GM21390 (cell line): ENCODE measurements at regions not wholly inside any gene's neighbourhood (a gene's known extent, or its start where the extent isn't known, plus 50 kb on each side); places are given as distances from the start of the nearest gene placed in this dataset.
A peak's percentile ranks its signal among the peaks of the same experiment; 100 is the strongest.

Experiments used
- ATAC-seq: cut with Tn5 transposase; IDR thresholded peaks from one replicate; pipeline ENCODE4 v1.9.1; 2021; ENCODE audit not compliant: unreplicated experiment

DNA sequence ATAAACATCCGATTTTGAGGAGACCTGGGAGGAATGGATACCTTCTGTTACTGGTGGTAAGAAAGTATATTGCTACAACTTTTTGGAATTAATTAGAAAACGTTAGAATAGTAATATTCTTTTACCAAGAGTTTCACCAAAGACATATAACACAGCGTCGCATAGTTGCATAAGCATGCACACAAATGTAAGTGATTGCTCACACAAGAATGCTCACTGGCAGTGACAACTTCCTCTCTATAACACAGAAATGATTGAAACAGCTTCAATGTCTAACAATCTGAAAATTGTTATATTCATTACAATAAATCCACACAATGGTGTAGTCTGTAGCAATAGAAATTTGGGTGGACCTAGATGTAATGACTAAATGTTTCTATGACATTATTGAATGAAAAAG, 998.6 kb downstream of the TTLL7 start:
- ATAC-seq = no peak

DNA sequence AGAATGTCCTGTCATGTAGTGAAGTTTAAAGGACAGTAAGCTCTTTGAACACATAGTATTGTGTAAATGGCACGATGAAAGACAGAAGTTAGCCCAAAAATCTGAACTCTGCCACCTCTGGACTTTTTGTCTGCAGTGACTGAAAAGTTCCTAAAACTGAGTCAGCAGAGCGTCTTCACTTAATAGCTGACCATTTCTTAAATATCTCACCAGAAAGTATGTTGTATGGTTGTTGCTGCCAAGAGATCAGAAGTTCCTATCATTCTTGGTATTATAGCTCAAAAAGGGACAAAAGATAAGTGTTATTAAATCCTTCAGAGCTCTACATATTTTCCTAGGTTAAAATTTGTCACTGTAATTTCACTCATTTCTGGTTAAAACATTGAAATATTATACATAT, 1003.0 kb downstream of the TTLL7 start:
- ATAC-seq = no peak

DNA sequence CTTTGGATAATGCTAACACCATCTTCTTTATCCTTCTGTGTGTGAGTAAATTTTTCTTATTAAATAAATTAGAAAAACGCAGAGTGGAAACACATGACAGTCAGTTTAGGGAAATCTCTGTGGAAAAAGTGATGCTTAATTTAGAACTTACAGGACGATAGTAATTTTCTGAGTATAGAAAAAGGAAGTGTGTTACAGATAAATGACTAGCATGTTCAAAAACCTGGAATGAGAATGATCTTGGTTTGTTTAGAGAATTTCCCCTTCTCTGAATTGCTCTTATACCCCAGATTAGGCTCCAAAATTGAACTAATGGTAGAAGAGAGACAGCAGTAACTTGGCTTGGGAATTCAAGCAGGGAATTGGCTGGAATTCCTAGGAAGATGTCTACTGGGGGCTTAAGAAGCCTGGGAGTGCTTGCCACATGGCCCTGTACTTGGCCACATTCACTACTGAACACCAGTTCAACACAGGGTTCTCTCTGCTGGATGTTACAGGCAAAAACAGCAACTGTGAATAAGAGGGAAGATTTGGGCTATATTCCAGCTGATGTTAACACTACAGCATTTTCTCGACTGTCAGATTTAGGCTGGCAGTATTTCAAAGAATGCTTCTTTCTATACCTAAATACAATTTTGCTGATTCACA, 1004.2 kb downstream of the TTLL7 start:
- no peak for ATAC-seq

DNA sequence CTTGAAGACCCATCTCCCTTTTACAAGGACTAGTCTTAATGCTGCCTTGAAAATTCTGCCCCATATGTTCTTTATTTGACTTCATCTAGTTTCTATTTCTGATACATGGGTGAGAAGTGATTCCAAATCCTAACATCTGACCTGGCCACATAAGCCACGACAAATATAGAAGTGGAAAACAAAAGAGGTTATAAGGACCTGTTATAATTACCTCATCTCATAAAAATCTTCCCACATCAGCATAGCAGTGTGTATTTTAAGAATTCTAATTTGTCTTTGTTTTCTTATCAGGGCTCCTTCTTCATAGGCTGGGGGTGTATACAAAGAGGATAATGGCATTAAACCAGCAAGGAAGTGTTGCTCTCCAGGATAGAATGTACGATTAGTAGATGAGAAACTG, 1007.4 kb downstream of the TTLL7 start:
- ATAC-seq = no peak

DNA sequence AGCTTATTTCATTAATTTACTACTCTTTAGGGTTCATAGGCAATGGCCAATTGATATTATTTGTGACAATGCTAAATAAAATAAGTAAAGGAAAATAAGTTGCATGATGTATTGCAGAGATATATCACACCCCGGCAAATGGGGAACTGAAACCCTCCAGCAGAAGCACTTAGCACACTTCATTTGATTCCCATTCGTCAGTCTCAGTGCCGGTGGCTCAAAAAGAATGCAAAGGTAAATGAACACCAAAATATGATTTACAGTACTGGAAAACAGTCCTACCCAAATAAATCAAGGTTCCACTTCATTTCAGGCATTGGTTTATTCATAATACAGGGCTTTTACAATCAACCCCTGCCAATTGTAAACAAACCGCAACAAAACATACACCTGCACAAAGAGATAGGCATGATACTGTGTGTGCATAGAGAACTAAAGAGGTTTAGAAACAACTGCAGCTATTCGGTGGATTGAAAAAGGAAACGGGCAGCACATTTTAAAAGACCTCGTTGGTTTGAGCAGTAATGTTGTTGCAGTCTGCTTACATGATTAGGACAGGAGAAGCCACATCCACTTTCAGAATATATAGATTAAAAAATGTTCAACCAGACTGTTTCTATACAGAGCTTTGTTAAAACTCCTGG, 1019.2 kb downstream of the TTLL7 start:
- peak; percentile 98 for ATAC-seq

DNA sequence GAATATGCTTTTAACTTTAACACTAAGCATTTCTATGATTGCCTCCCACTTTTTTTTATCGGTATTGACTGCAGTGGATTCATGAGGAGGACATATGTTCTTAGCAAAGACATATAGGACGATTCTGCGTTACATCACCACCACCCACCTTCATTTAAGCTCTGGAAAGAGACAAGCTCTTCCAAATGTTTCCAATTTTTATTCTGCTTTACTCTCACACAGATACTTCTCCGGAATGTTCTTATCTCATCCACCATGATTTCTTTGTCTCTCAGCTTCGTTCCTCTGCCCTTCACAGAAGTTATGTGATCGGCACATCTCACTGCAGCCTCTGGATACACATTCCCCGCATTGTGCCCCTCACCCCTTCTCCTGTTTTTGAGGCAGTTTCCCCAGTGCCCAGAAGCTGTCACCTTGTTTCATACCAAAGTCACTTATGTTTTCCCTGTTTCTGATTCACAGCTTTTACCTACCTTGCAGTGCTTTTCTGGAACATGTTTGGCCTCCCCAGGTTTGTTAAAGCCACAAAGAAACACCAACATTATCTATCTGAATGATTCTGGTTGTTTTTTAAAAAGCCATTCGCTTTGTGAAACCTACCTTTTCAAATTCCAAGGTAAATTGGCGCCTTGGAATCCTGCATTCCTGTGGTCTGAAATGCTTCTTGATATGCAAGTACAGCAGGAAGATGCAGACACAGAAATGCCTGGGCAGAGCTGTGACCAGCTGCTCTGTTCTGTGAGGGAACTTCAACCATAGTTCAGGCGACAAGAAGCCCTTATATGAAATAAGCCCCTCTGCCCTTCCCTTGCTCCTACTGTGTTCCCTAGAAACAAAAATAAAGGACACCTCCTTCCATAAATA, 1020.2 kb downstream of the TTLL7 start:
- ATAC-seq = no peak

DNA sequence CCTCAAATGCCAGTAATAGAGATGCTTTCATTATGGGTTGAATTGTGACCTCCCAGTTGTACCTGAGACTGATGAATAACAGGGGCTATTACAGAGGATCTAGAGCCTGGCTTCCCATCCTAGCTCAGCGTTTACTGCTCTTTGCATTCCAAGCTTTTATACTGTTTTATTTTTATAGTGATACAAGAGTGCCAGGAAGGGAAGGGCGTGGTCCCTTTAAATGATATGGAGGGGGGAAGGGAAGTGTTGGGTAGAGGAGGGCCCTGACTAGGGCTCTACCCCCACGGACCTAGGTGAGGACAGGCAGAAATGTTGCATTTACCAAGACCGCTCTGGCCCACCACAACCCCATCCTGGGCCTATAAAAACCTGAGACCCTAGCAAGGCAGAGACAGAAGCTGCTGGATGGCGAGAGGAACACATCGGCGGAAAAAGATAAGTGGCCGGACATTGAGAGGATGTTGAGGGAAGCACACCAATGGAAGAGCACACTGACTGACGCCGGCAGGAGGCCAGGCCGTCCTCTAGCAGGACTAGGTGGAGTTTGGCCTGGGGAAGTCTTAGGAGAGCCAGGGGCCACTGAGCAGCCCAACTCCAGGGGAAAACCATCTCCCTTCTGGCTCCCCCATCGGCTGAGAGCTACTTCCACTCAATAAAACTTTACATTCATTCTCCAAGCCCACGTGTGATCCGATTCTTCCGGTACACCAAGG, 1025.9 kb downstream of the TTLL7 start:
- no peak for ATAC-seq

DNA sequence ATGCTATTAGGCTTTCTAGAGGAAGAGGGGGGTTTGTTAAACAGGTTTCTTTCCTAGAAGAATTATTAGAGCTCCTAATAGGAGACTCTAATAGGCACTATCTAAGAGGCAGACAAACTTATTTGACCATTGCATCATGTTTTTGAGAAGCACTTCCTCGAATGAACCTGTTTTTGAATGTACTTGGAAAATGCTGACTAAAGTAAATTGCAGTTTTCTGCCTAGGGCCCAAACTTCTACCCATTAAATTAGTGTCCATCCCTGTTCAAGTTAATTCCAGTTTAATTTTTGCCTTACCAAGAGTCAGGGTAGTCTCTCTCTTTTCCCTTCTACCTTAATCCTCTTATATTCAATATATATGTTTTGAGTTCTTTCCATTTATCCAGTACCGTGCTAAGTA, 1029.6 kb downstream of the TTLL7 start:
- ATAC-seq = no peak

DNA sequence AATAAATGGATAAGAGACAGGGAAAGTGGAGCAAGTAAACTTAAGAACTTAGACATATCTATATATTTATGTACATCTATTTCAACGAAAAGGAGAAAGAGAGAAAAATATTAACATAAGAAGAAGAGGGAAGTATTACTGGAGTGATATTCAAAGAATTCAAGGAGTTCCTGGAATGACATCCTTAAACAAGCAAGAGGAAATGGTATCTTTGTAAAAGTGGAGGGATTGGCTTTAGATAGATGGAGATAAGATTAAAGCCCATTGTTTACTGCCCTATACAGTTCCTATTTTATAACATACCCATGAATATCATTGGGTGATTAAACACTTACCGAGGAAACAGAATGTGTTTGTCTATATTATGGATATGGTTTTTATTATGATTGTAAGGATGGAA, 1036.3 kb downstream of the TTLL7 start:
- no peak for ATAC-seq

DNA sequence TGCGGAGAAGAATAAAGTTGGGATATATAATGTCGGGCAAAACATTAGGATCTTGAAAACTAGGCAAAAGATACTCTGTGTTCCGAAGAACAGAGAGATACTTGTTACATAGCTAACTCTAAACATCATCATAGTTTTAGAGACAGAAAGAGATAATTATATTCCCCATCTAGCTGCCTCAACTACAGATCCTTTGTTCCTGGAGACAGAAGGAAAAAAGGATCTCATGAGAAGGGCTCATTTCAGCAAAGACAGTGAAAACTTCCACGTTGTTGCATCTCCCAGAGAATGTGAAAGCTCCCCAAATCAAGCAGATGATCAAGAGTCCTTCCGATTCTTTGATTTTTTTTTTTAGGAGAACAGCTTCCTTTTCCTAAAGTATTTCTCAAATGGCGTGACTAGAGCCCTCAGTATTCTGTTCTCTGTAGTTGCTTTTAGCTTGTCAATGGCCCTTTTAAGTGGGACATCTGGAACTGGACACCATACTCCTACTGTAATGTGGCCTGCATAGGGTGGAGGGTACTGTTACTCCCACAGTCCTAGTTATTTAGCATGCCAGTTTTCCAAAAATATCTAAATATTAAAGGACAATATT, 1048.2 kb downstream of the TTLL7 start:
- no peak for ATAC-seq

DNA sequence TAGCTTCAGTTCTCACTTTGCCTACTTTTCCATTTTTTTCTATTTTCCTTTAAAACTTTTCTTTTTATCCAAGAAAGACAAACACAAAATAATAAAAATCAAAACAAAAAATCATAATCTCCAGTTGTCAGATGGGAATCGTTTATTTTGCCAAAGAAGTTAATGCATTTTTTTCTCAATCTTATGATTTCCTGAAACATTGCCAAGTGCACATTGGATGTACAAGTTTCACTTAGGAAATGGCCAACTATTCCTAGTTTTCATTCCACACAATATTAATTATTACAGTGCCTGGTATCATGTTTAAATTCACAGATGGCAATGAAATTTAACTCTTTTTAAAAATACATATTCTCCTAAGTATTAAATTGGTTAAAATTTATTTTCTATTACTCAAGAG, 1050.5 kb downstream of the TTLL7 start:
- no peak for ATAC-seq

DNA sequence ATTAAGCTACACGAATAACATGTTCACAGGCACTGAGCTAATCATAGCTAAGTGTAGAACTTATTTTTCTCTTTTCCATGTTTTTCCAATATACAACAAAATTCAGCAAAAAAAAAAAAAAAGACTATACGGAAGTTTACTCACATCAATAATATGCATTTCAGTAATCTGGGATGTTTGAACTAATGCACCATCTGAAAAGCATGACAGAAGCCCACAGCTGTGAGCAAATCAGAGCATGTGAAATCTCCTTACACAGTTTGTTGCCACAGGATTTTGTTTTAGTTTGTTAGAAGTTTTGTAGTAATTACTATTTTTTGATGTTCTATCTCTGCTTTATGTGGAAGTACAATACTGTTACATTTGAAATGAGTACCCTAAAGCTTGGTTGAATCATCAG, 1051.7 kb downstream of the TTLL7 start:
- no peak for ATAC-seq

DNA sequence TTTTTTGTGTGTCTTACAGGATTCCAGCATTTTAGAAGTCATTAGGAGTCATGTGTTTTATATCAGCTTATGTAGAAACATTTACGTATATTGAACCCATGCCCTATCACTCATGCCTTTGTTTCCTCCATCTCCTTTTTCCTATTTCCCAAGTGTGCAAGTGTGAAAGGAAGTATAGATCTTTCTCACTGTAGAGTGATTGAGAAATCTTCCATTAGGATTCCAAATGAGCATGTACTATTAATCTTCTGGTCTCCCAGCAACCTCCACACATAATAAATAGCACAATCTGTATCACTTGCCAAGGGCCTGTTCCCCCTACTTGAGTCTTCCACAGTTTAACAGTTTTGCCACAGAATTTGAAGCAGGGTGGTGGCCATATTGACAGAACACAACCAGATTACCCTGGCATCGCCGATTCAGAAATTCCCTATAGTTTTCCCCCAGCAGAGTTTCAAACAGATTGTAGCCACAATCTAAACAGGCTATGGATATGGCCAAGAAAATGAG, 1052.8 kb downstream of the TTLL7 start:
- no peak for ATAC-seq

DNA sequence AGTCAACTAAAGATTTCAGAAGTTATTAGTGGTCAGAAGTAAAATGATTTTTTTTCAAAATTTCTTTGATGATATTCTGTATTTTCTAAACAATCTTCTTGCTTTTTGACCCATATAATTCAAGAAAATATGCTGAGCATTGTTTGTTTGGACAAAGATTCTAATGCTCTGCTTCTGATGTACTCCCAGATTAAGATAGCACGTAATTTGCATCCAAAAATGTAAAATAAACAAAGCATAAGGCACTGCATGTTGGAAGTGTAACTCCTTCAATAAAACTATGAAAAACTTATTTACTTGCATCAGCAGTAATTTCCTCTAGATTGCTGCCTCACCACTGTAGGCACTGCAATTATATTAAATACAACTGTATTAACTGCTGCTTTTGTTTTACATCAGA, 1054.1 kb downstream of the TTLL7 start:
- no peak for ATAC-seq

DNA sequence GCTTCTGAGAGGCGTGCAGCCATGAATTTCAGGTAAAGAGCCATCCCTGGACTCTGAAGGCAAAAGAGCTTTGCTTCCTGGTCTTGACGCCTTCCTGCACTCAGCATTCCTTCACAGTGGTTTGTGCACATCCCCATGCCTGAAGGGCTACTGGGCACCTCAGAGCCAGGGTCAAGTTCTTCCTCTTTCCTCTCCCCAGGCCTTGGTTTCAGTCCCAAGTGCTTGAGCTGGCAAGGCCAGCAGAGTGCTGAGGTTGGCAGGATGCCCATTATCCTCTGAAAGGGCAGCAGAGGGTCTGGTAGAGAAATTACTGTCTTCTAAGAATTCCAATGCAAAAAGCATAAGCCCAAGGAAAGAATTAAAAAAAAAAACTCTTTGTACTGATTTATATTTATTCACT, 1064.9 kb downstream of the TTLL7 start:
- ATAC-seq = no peak

DNA sequence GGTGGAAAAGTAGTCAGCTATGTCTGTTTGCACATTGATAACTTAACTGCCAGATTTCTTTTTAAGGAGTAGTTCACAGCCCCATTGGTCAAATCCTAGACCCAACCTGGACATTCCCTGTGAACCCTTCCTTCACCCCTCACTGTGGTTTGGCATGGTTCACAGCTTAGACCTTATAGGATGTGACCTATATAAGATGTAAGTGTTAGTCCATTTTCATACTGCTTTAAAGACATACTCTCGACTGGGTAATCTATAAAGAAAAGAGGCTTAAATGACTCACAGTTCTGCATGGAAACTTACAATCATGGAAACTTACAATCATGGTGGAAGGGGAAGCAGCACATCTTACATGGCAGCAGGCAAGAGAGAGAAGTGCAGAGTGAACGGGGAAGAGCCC, 1066.2 kb downstream of the TTLL7 start:
- ATAC-seq = no peak

DNA sequence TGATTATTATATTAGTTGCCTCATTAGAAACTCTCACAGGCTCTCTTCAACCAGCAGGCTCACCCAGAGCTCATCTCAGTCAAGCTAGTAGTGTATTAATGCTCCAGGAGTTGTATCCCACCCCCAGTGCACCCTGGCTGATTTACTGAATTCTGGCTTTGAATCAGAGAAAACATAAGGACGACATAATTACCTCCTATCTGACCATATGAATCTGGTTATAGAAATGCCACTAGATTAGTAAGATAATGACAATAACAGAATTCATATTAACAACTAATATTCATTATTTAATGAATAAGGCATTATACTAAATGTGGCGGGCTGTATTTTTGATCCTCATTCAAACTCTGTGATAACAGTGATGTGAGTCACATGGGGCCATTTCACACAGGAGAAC, 1066.7 kb downstream of the TTLL7 start:
- ATAC-seq = no peak

DNA sequence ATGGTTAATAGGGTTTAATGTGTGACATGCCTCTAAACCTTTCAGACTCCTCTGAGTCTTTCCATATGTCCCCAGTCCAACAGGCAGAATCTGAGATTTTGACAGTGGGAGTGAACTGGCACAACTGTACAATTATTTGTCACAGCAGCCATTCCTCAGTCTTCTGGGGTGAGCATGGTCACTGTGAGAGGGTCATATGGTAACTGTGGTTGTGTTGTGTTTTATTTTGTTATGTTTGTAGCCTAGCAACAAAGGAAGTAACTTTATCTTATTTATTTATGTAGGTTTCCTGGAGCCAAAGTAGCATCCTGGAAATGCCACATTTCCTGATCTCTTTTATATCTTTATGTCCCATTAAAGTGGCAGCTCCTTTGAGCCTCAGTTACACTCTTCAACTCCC, 1067.9 kb downstream of the TTLL7 start:
- no peak for ATAC-seq

DNA sequence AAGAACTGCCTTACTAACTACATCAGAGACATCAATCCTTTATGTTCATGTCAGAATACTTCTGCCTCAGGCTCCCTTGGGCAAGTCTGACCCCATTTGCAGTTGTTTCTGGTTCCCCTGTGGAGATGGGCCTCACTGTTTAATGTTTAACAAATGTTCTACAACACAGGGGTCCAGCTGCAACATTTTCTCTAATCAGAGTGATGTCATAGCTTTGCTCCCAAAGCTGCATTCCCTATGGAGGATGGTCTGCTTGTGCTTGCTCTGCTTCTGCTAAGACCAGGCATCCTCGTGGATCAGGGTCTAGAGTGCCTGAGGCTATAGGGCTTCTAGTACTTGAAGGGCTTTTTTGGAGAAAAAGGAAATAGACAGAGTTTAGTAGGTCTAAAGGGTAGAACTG, 1071.2 kb downstream of the TTLL7 start:
- no peak for ATAC-seq

DNA sequence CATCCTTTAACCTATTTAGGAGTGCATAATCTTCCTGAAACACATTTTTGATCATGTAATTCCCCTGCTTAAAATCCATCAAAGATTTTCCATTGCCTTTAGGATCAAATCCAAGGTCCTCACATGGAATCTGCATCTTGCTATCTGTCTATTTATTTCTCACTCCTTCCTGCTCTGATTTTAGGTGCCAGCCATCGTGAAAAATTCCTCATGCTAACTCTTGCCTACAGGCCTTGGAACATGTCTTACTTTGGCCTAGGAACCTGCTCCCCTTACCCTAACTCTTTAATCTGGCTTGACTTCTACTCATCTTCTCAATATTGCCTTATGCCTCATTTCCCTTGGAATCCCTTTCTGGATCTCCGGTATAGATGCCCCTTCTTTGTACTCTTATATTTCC, 1074.3 kb downstream of the TTLL7 start:
- ATAC-seq = no peak

DNA sequence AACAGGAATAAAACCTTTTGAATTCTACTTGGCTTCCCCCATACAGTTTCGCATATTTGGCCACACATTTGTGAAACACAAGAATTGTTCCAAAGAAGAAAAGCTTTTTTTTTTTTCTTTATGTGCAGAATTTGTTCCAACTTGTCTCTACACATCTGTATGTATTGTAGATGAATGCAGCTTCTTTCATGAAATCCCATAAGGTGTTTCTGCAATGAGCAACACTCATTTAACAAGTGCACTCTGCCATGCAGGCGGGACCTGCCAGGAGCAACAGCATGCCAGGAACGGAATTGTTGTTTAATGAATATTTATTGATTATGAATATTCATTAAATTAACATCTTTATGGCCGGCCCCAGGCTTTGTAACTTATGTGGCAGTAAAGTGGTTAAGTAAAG, 1075.0 kb downstream of the TTLL7 start:
- no peak for ATAC-seq
